ENCODE measurements at regions not wholly inside any gene's neighbourhood (a gene's known extent, or its start where the extent isn't known, plus 50 kb on each side); places are given as distances from the start of the nearest gene placed in this dataset.

- H3K27ac Mint-ChIP-seq = no peak overlapping the region
- TF ChIP-seq CTCF (IDR thresholded peaks at IDR 0.05) (no peak), EZH2phosphoT487 (IDR thresholded peaks at IDR 0.05) (no peak)
These were observed 144.2 kb upstream of the CEP162 start for GRCh38 chr6:84371681-84372080.

GRCh38 chr6:84362193-84362821 is 134.9 kb upstream of the CEP162 start:
- no peaks in the 10 kb centered on the region for H3K36me3 Mint-ChIP-seq
- no peaks in the 10 kb centered on the region for H3K36me3 ChIP-seq
- H3K27me3 Mint-ChIP-seq (ENCODE audit: insufficient read depth, low read depth) = no peaks in the 10 kb centered on the region
- H3K27me3 ChIP-seq = no peaks in the 10 kb centered on the region
- H3K4me1 ChIP-seq = no peaks in the 10 kb centered on the region
- no peak overlapping the region for H3K4me2 ChIP-seq
- no peak overlapping the region for H2AFZ ChIP-seq (replicated peaks)
- H3F3A ChIP-seq (ENCODE audit: low read depth) = no peaks in the 10 kb centered on the region
- TF ChIP-seq CTCF (IDR thresholded peaks at IDR 0.05) (no peak), EZH2 (IDR thresholded peaks at IDR 0.05) (no peak), EZH2phosphoT487 (IDR thresholded peaks at IDR 0.05) (no peak)
- H3K27ac Mint-ChIP-seq = no peak overlapping the region
- no peak overlapping the region for H3K27ac ChIP-seq
- no peak for DNase-seq (ENCODE audit: low spot score)
- no peak overlapping the region for H3K4me3 Mint-ChIP-seq
- no peak overlapping the region for H3K4me3 ChIP-seq
- H4K20me1 ChIP-seq (ENCODE audit: low read depth) = no peaks in the 10 kb centered on the region
- H3K4me1 Mint-ChIP-seq = no peaks in the 10 kb centered on the region
- no peaks in the 10 kb centered on the region for H3K9me3 ChIP-seq (ENCODE audit: low read depth)
- no peak overlapping the region for H3K9ac ChIP-seq
- no peaks in the 10 kb centered on the region for H3K9me3 Mint-ChIP-seq
- no peaks in the 10 kb centered on the region for H3K79me2 ChIP-seq (ENCODE audit: low read depth)

More at GRCh38 chr6:84371681-84372080, 144.2 kb upstream of the CEP162 start:
- no peak overlapping the region for H3K27ac ChIP-seq
- no peaks in the 10 kb centered on the region for H3K79me2 ChIP-seq (ENCODE audit: low read depth)
- no peaks in the 10 kb centered on the region for H4K20me1 ChIP-seq (ENCODE audit: low read depth)
- H3K4me2 ChIP-seq = no peak overlapping the region
- no peak overlapping the region for H3K4me3 ChIP-seq
- H3K27me3 ChIP-seq = no peaks in the 10 kb centered on the region
- no peaks in the 10 kb centered on the region for H3K4me1 Mint-ChIP-seq
- H3F3A ChIP-seq (ENCODE audit: low read depth) = no peaks in the 10 kb centered on the region
- DNase-seq (ENCODE audit: low spot score) = no peak
- H3K4me3 Mint-ChIP-seq = no peak overlapping the region
- H3K27me3 Mint-ChIP-seq (ENCODE audit: insufficient read depth, low read depth) = no peaks in the 10 kb centered on the region
- no peaks in the 10 kb centered on the region for H3K9me3 Mint-ChIP-seq
- H3K36me3 ChIP-seq = no peaks in the 10 kb centered on the region
- no peaks in the 10 kb centered on the region for H3K9me3 ChIP-seq (ENCODE audit: low read depth)
- H2AFZ ChIP-seq (replicated peaks) = no peak overlapping the region
- no peaks in the 10 kb centered on the region for H3K36me3 Mint-ChIP-seq
- H3K9ac ChIP-seq = no peak overlapping the region
- H3K4me1 ChIP-seq = no peaks in the 10 kb centered on the region

GRCh38 chr6:84361372-84362192 is 134.1 kb upstream of the CEP162 start:
- no peaks in the 10 kb centered on the region for H3K27me3 ChIP-seq
- H3K79me2 ChIP-seq (ENCODE audit: low read depth) = no peaks in the 10 kb centered on the region
- no peak overlapping the region for H3K27ac ChIP-seq
- no peaks in the 10 kb centered on the region for H3K27me3 Mint-ChIP-seq (ENCODE audit: insufficient read depth, low read depth)
- no peak overlapping the region for H3K9ac ChIP-seq
- no peak overlapping the region for H3K27ac Mint-ChIP-seq
- H3K9me3 ChIP-seq (ENCODE audit: low read depth) = no peaks in the 10 kb centered on the region
- H3K9me3 Mint-ChIP-seq = no peaks in the 10 kb centered on the region
- DNase-seq (ENCODE audit: low spot score) = no peak
- H4K20me1 ChIP-seq (ENCODE audit: low read depth) = no peaks in the 10 kb centered on the region
- H3K36me3 ChIP-seq = no peaks in the 10 kb centered on the region
- no peaks in the 10 kb centered on the region for H3K4me1 ChIP-seq
- no peak overlapping the region for H3K4me3 ChIP-seq
- no peak overlapping the region for H3K4me3 Mint-ChIP-seq
- no peak for TF ChIP-seq CTCF (IDR thresholded peaks at IDR 0.05)
- TF ChIP-seq EZH2 (IDR thresholded peaks at IDR 0.05) = no peak
- TF ChIP-seq EZH2phosphoT487 (IDR thresholded peaks at IDR 0.05) = no peak
- no peak overlapping the region for H3K4me2 ChIP-seq
- H2AFZ ChIP-seq (replicated peaks) = no peak overlapping the region
- H3K36me3 Mint-ChIP-seq = no peaks in the 10 kb centered on the region
- no peaks in the 10 kb centered on the region for H3K4me1 Mint-ChIP-seq
- H3F3A ChIP-seq (ENCODE audit: low read depth) = no peaks in the 10 kb centered on the region

Data from neural progenitor cell (in vitro differentiated cells).